DND-41 (cell line): ENCODE measurements at regions not wholly inside any gene's neighbourhood (a gene's known extent, or its start where the extent isn't known, plus 50 kb on each side); places are given as distances from the start of the nearest gene placed in this dataset.

ENCODE experiments used
- CTCF ChIP-seq: IDR thresholded peaks from 2 replicates; pipeline ENCODE4 v1.5.1; 2012; ENCODE audit warnings: borderline replicate concordance, low read length, moderate library complexity, mild to moderate bottlenecking; ENCODE audit not compliant: poor library complexity, severe bottlenecking; ENCODE audit errors: extremely low read depth
- EZH2 ChIP-seq: IDR thresholded peaks from 3 replicates; pipeline ENCODE4 v1.6.1; 2012; ENCODE audit warnings: borderline replicate concordance, low read depth, mild to moderate bottlenecking, moderate library complexity, low read length, inconsistent platforms; ENCODE audit not compliant: severe bottlenecking

- TF ChIP-seq CTCF = no peak
- no peak for TF ChIP-seq EZH2
Observed at GRCh38 chr2:142544173-142544572, 333.3 kb upstream of the KYNU start.
